GM12864 (cell line): ENCODE measurements at regions not wholly inside any gene's neighbourhood (a gene's known extent, or its start where the extent isn't known, plus 50 kb on each side); places are given as distances from the start of the nearest gene placed in this dataset.

Experiments used
- DNase-seq: peaks from one replicate; pipeline ENCODE4 v3.0.0-alpha.2; 2011; ENCODE audit warnings: low read depth
- H3K4me3 ChIP-seq: 2 replicates; pipeline ENCODE4 v1.5.1; 2011; ENCODE audit warnings: mild to moderate bottlenecking, low read depth, low read length, control low read depth
- CTCF ChIP-seq: IDR thresholded peaks from 2 replicates; pipeline ENCODE4 v1.5.1; 2011; ENCODE audit warnings: low read depth, mild to moderate bottlenecking, moderate library complexity, low read length, control low read depth, inconsistent platforms; ENCODE audit errors: missing control alignments

DNA sequence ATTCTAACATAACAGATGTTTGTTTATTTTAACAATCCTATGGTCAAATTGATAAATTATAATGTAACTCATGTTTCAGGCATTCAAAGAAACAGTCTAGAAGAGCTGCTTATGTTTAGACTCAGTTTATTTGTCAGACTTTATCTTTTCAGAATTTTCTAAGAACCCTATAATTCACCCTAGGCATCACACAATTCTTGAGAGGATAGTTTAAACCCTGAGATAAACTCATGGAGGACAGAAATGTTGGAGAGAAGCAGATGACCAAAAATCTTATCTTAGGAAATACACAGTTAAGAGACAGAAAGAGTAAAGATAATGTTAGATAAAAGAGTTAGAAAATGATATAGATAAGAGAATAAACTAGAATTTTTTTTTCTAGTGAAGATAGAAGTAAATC, 1185.7 kb upstream of the SLC10A2 start:
- DNase-seq: no peak
- TF ChIP-seq CTCF: no peak
- no peak overlapping the region for H3K4me3 ChIP-seq

GRCh38 chr13:104246955-104247354, 1180.7 kb upstream of the SLC10A2 start:
- H3K4me3 ChIP-seq: no peak overlapping the region
- DNase-seq: no peak
- TF ChIP-seq CTCF: no peak

GRCh38 chr13:104206450-104207044, 1140.3 kb upstream of the SLC10A2 start:
- TF ChIP-seq CTCF: no peak
- H3K4me3 ChIP-seq: no peak overlapping the region

GRCh38 chr13:104204177-104204576, 1138.0 kb upstream of the SLC10A2 start:
- TF ChIP-seq CTCF: peak; percentile 27
- H3K4me3 ChIP-seq: no peak overlapping the region
- no peak for DNase-seq

More at GRCh38 chr13:104206450-104207044, 1140.3 kb upstream of the SLC10A2 start:
- no peak for DNase-seq

DNA sequence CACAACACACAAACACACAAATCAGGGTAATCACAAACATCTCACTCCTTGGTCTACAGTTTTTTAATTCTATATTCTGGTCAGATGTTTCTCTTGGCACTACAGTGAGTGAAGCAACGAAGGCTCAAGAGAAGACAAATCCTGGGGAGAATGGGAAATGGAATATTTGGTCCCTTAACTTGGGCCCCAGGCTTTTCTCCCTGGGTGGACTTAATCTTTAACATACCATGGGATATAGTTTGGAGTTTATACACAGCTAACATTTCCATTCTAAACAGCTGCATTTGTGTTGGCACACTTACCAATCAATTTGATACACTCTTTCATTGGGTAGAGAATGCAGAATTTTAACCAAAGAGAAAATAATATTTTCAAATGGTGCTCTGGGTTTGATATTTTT, 1132.6 kb upstream of the SLC10A2 start:
- no peak for DNase-seq
- H3K4me3 ChIP-seq: no peak overlapping the region
- TF ChIP-seq CTCF: no peak

DNA sequence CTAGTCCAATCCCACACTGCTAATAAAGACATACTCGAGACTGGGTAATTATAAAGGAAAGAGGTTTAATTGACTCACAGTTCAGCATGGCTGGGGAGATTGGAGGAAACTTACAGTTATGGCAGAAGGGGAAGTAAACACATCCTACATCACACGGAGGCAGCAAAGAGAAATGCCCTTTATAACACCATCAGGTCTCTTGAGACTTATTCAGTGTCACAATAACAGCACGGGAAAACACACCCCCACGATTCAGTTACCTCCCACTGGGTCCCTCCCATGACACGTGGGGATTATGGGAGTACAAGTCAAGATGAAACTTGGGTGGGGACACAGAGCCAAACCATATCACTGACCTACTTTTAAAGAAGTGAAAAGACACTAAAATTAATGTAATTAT, 1130.4 kb upstream of the SLC10A2 start:
- TF ChIP-seq CTCF: no peak
- H3K4me3 ChIP-seq: no peak overlapping the region

DNA sequence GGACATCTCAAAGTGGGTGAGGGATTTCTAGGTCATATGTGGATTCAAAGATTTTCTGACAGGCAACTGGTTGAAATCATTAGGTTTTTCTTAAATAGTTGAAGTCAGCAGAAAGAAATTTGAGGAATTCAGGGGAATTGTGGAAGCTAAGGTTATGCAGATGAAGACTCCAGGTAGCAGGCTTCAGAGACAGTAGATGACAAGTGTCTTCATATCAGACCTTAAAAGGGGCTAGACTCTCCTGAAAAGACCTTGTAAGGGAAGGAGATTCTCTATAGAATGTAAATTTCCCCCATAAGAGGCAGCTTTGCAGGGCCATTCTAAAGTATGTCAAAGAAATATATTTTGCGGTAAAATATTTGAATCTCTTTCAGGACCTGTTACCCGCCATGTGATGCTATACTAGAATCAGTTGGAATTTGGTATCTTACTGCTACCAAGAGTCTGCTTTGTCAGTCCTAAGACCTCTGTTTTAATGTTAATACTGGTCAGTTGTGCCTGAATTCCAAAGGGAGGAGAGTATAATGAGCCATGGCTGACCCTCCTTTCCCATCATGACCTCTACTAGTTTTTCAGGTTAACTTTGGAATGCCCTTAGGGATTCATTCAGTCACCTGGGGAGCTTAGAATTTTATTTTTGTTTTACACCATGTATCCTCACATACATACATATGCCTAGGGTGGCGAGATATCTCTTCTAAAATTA, 1115.5 kb upstream of the SLC10A2 start:
- TF ChIP-seq CTCF: no peak
- DNase-seq: no peak
- H3K4me3 ChIP-seq: no peak overlapping the region

More for the DNA sequence above, 1130.4 kb upstream of the SLC10A2 start:
- DNase-seq: no peak
